SK-N-SH (cell line): ENCODE measurements at regions not wholly inside any gene's neighbourhood (a gene's known extent, or its start where the extent isn't known, plus 50 kb on each side); places are given as distances from the start of the nearest gene placed in this dataset.
"Not testable (repeated sequence)": the region's sequence is repeated elsewhere in the genome, so short reads cannot be mapped to it uniquely, and the experiment has no call there.

ENCODE experiments used
- CTCF ChIA-PET: fragments of 300-600, 350-600 bp; formaldehyde crosslinking; extraction: SDS; loops from one replicate; lab custom pipeline; 2021; lab: Yijun Ruan, JAX
- POLR2A ChIA-PET: fragments of 350-600 bp; sonication (Branson Sonifier 250); formaldehyde crosslinking; extraction: SDS; loops from one replicate; lab custom pipeline; 2020; ENCODE audit warnings: antibody characterized with exemption, inconsistent platforms; lab: Yijun Ruan, JAX
- DNase-seq: peaks from one replicate; pipeline ENCODE4 v3.0.0; 2012
- H2AFZ ChIP-seq: fragments of 200-600 bp; sonication (generic); 2 replicates; pipeline ENCODE4 v1.8.1; 2016; ENCODE audit warnings: antibody characterized with exemption, mild to moderate bottlenecking, low read depth
- H3F3A ChIP-seq: fragments of 200-600 bp; sonication (generic); replicated peaks from 2 replicates; pipeline ENCODE3; 2016; ENCODE audit warnings: antibody characterized with exemption, mild to moderate bottlenecking; ENCODE audit not compliant: insufficient read depth
- H3K27ac ChIP-seq, 2 experiments: fragments of 200-500 bp in 1 of 2; fragments of 200-600 bp in 1 of 2; sonication (Bioruptor generic) in 1 of 2; sonication (generic), shearing (Covaris generic) in 1 of 2; 2 replicates each; pipeline versions ENCODE4 v1.5.1 to v1.6.1; 2014 to 2016; ENCODE audit warnings: low read depth in 2 of 2, inconsistent platforms in 1 of 2, low read length in 1 of 2, mild to moderate bottlenecking in 1 of 2, mixed read lengths in 1 of 2
- H3K27me3 ChIP-seq: fragments of 200-600 bp; sonication (generic), shearing (Covaris generic); 2 replicates; pipeline ENCODE4 v1.6.1; 2016; ENCODE audit warnings: mixed run types; ENCODE audit not compliant: insufficient read depth
- H3K36me3 ChIP-seq, 2 experiments: fragments of 200-500 bp in 1 of 2; fragments of 200-600 bp in 1 of 2; sonication (Bioruptor generic) in 1 of 2; sonication (generic) in 1 of 2; replicated peaks in 1 of 2; 2 replicates each; pipeline versions ENCODE3 to v1.5.1; 2014 to 2016; ENCODE audit warnings: low read length in 1 of 2, mild to moderate bottlenecking in 1 of 2; ENCODE audit not compliant: insufficient read depth in 2 of 2, control insufficient read depth in 1 of 2
- H3K4me1 ChIP-seq, 2 experiments: fragments of 200-500 bp in 1 of 2; fragments of 200-600 bp in 1 of 2; sonication (Bioruptor generic) in 1 of 2; sonication (generic), shearing (Covaris generic) in 1 of 2; 2 replicates each; pipeline versions ENCODE4 v1.5.1 to v1.6.1; 2014 to 2016; ENCODE audit warnings: low read depth in 1 of 2, low read length in 1 of 2, mixed run types in 1 of 2; ENCODE audit not compliant: insufficient read depth in 2 of 2, control insufficient read depth in 1 of 2
- H3K4me2 ChIP-seq: fragments of 200-600 bp; sonication (generic), shearing (Covaris generic); 2 replicates; pipeline ENCODE4 v1.6.1; 2017; ENCODE audit warnings: mixed run types
- H3K4me3 ChIP-seq, 2 experiments: fragments of 200-500 bp in 1 of 2; fragments of 200-600 bp in 1 of 2; sonication (Bioruptor generic) in 1 of 2; sonication (generic), shearing (Covaris generic) in 1 of 2; 2 replicates each; pipeline versions ENCODE4 v1.5.1 to v1.8.1; 2014 to 2016; ENCODE audit warnings: low read depth in 2 of 2, inconsistent platforms in 1 of 2, low read length in 1 of 2, mild to moderate bottlenecking in 1 of 2, mixed read lengths in 1 of 2, moderate library complexity in 1 of 2
- H3K79me2 ChIP-seq: fragments of 200-600 bp; sonication (generic); 2 replicates; pipeline ENCODE4 v1.8.1; 2017; ENCODE audit warnings: mild to moderate bottlenecking; ENCODE audit not compliant: insufficient read depth
- H3K9ac ChIP-seq: fragments of 200-600 bp; sonication (generic); 2 replicates; pipeline ENCODE4 v1.6.1; 2017; ENCODE audit warnings: mixed run types
- H3K9me2 ChIP-seq: fragments of 200-600 bp; sonication (generic); 2 replicates; pipeline ENCODE4 v1.6.1; 2017; ENCODE audit warnings: mixed run types
- H3K9me3 ChIP-seq: fragments of 200-600 bp; sonication (generic); 2 replicates; pipeline ENCODE4 v1.6.1; 2017; ENCODE audit warnings: mixed run types, mild to moderate bottlenecking, moderate library complexity
- H4K20me1 ChIP-seq: fragments of 200-600 bp; sonication (generic); 2 replicates; pipeline ENCODE4 v1.6.1; 2017; ENCODE audit warnings: mild to moderate bottlenecking, mixed run types; ENCODE audit not compliant: insufficient read depth
- EP300 ChIP-seq, 2 experiments: IDR thresholded peaks; 2 replicates each; pipeline versions ENCODE4 v1.4.0 to v1.6.1; 2012; ENCODE audit warnings: borderline replicate concordance in 1 of 2, low read depth in 1 of 2, low read length in 1 of 2
- EZH2phosphoT487 ChIP-seq: fragments of 200-600 bp; sonication (generic); IDR thresholded peaks from 2 replicates; pipeline ENCODE4 v1.6.1; 2017; ENCODE audit warnings: low read depth, mixed run types, mild to moderate bottlenecking, antibody characterized with exemption, moderate library complexity, borderline replicate concordance
- FOSL2 ChIP-seq: IDR thresholded peaks from 2 replicates; pipeline ENCODE4 v1.4.0; 2012; ENCODE audit warnings: low read depth, mild to moderate bottlenecking, moderate library complexity, borderline replicate concordance
- GABPA ChIP-seq: IDR thresholded peaks from 2 replicates; pipeline ENCODE4 v1.4.0; 2012; ENCODE audit warnings: low read depth, mild to moderate bottlenecking
- RAD21 ChIP-seq: IDR thresholded peaks from 2 replicates; pipeline ENCODE4 v1.6.1; 2012; ENCODE audit warnings: mild to moderate bottlenecking, low read length
- RCOR1 ChIP-seq: fragments of 150-350 bp; IDR thresholded peaks from 2 replicates; pipeline ENCODE4 v1.6.1; 2017; ENCODE audit warnings: antibody characterized with exemption, low read length
- USF1 ChIP-seq: IDR thresholded peaks from 2 replicates; pipeline ENCODE4 v1.4.0; 2012; ENCODE audit warnings: low read depth, borderline replicate concordance
- WGBS: methylation state at CpG from one replicate; pipeline ENCODE4 v1.1.6; 2017; ENCODE audit warnings: low lambda C conversion rate; 5-methylcytosine and 5-hydroxymethylcytosine counted together
- TF ChIP-seq, protein P1 (sequence below): IDR thresholded peaks from 2 replicates; pipeline ENCODE4 v1.4.0; 2012; ENCODE audit warnings: low read depth
- TF ChIP-seq, protein P2 (sequence below): fragments of 150-350 bp; IDR thresholded peaks from 2 replicates; pipeline ENCODE4 v1.6.1; 2017; ENCODE audit warnings: antibody characterized with exemption, low read length, low read depth, borderline replicate concordance
- TF ChIP-seq, protein P3 (sequence below): IDR thresholded peaks from 2 replicates; pipeline ENCODE4; 2012
- TF ChIP-seq, protein P4 (sequence below): IDR thresholded peaks from 2 replicates; pipeline ENCODE4 v1.6.1; 2012; ENCODE audit warnings: mild to moderate bottlenecking, low read depth, low read length, moderate library complexity

GRCh38 chr20:48214601-48215000 is 429.3 kb upstream of the SULF2 start:
- Histone ChIP-seq H2AFZ (no peak overlapping the region), H3K9me2 (no peaks in the 10 kb centered on the region), H3F3A (no peaks in the 10 kb centered on the region), H3K27me3 (no peaks in the 10 kb centered on the region), H3K4me3 (no peak overlapping the region), H3K27ac (no peak overlapping the region), H3K4me1 (no peaks in the 10 kb centered on the region), H3K4me2 (no peak overlapping the region), H3K9ac (no peak overlapping the region), H3K9me3 (no peaks in the 10 kb centered on the region), H4K20me1 (no peaks in the 10 kb centered on the region), H3K79me2 (no peaks in the 10 kb centered on the region), H3K36me3 (no peaks in the 10 kb centered on the region)
- TF ChIP-seq EP300 (IDR thresholded peaks at IDR 0.05; ENCODE audit: borderline replicate concordance in 1 of 2, low read depth in 1 of 2, low read length in 1 of 2) = no peak
- TF ChIP-seq, protein P1, sequence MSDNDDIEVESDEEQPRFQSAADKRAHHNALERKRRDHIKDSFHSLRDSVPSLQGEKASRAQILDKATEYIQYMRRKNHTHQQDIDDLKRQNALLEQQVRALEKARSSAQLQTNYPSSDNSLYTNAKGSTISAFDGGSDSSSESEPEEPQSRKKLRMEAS = no peak
- TF ChIP-seq, protein P2, sequence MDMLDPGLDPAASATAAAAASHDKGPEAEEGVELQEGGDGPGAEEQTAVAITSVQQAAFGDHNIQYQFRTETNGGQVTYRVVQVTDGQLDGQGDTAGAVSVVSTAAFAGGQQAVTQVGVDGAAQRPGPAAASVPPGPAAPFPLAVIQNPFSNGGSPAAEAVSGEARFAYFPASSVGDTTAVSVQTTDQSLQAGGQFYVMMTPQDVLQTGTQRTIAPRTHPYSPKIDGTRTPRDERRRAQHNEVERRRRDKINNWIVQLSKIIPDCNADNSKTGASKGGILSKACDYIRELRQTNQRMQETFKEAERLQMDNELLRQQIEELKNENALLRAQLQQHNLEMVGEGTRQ = no peak
- TF ChIP-seq USF1 = no peak
- no peak for TF ChIP-seq FOSL2
- no peak for TF ChIP-seq EZH2phosphoT487
- no peak for TF ChIP-seq GABPA
- TF ChIP-seq, protein P3, sequence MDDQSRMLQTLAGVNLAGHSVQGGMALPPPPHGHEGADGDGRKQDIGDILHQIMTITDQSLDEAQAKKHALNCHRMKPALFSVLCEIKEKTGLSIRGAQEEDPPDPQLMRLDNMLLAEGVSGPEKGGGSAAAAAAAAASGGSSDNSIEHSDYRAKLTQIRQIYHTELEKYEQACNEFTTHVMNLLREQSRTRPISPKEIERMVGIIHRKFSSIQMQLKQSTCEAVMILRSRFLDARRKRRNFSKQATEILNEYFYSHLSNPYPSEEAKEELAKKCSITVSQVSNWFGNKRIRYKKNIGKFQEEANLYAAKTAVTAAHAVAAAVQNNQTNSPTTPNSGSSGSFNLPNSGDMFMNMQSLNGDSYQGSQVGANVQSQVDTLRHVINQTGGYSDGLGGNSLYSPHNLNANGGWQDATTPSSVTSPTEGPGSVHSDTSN = no peak
- no peak for TF ChIP-seq RAD21
- TF ChIP-seq, protein P4, sequence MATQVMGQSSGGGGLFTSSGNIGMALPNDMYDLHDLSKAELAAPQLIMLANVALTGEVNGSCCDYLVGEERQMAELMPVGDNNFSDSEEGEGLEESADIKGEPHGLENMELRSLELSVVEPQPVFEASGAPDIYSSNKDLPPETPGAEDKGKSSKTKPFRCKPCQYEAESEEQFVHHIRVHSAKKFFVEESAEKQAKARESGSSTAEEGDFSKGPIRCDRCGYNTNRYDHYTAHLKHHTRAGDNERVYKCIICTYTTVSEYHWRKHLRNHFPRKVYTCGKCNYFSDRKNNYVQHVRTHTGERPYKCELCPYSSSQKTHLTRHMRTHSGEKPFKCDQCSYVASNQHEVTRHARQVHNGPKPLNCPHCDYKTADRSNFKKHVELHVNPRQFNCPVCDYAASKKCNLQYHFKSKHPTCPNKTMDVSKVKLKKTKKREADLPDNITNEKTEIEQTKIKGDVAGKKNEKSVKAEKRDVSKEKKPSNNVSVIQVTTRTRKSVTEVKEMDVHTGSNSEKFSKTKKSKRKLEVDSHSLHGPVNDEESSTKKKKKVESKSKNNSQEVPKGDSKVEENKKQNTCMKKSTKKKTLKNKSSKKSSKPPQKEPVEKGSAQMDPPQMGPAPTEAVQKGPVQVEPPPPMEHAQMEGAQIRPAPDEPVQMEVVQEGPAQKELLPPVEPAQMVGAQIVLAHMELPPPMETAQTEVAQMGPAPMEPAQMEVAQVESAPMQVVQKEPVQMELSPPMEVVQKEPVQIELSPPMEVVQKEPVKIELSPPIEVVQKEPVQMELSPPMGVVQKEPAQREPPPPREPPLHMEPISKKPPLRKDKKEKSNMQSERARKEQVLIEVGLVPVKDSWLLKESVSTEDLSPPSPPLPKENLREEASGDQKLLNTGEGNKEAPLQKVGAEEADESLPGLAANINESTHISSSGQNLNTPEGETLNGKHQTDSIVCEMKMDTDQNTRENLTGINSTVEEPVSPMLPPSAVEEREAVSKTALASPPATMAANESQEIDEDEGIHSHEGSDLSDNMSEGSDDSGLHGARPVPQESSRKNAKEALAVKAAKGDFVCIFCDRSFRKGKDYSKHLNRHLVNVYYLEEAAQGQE = no peak
- TF ChIP-seq RCOR1 = no peak
- DNase-seq = no peak
- 28% methylated on average over 4 of the region's 5 CpGs for WGBS
- POLR2A ChIA-PET = no interaction called here
- CTCF ChIA-PET = no interaction called here

DNA sequence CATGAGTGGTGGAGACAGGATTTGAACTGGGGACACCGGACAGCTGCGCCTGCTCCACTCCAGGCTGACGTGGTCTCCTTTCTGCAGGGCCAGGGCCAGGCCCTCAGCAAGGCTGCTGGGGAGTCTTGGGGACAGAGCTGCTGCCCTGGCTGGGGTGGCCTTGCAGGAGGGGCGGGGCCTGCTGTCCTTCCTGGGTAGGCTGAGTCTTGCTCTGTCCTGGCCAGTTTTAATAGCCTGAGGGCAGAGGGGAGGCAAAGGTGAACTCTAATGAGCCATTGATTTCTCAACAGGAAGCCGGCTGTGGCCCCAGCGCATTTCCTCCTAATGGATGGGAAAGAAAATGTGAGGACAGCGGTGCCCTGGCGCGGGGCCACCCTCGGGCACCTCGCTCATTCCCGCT is 428.4 kb upstream of the SULF2 start:
- H3K36me3 ChIP-seq, H3K27ac ChIP-seq, H3K4me1 ChIP-seq, H4K20me1 ChIP-seq, H3K79me2 ChIP-seq, H3K4me2 ChIP-seq, H3K4me3 ChIP-seq, H3K9me2 ChIP-seq, H3F3A ChIP-seq, H3K9me3 ChIP-seq, POLR2A ChIA-PET, H2AFZ ChIP-seq, H3K27me3 ChIP-seq, DNase-seq, H3K9ac ChIP-seq, CTCF ChIA-PET: not testable (repeated sequence)
- 56% methylated on average over 11 of the region's 12 CpGs for WGBS
